Panc1 (cell line): ENCODE measurements at regions not wholly inside any gene's neighbourhood (a gene's known extent, or its start where the extent isn't known, plus 50 kb on each side); places are given as distances from the start of the nearest gene placed in this dataset.

Experiments
- CTCF ChIP-seq: fragments of 450-650 bp; IDR thresholded peaks from 2 replicates; pipeline ENCODE4 v1.5.1; 2017; ENCODE audit warnings: mild to moderate bottlenecking
- POLR2AphosphoS5 ChIP-seq: IDR thresholded peaks from 2 replicates; pipeline ENCODE4 v1.6.1; 2012; ENCODE audit warnings: mild to moderate bottlenecking, low read depth, low read length, moderate library complexity
- REST ChIP-seq, 2 experiments: IDR thresholded peaks; 2 replicates each; pipeline ENCODE4 v1.6.1; 2011 to 2012; ENCODE audit warnings: low read depth in 2 of 2, control low read depth in 1 of 2, low read length in 1 of 2, mild to moderate bottlenecking in 1 of 2, moderate library complexity in 1 of 2; ENCODE audit not compliant: insufficient read depth in 1 of 2

GRCh38 chr1:212519131-212519530, 86.4 kb downstream of the NENF start:
- TF ChIP-seq CTCF, result no peak
- no peak for TF ChIP-seq POLR2AphosphoS5
- TF ChIP-seq REST (IDR thresholded peaks at IDR 0.05; ENCODE audit: insufficient read depth in 1 of 2, low read depth in 2 of 2, low read length in 1 of 2), result no peak
